Sigmoid colon (tissue), 4 donors: ENCODE measurements at regions not wholly inside any gene's neighbourhood (a gene's known extent, or its start where the extent isn't known, plus 50 kb on each side); places are given as distances from the start of the nearest gene placed in this dataset.

ENCODE experiments used
- EP300 ChIP-seq, 4 donors: sonication (generic); formaldehyde crosslinking; IDR thresholded peaks; one replicate each; pipeline ENCODE4 v1.6.1; 2017; ENCODE audit warnings: antibody characterized with exemption in 4 of 4
- POLR2A ChIP-seq, 2 donors: fragments of 450-650 bp; IDR thresholded peaks; one replicate each; pipeline ENCODE4 v1.6.1; 2016; ENCODE audit warnings: antibody characterized with exemption in 2 of 2, mild to moderate bottlenecking in 2 of 2, moderate library complexity in 2 of 2
- POLR2AphosphoS5 ChIP-seq, 4 donors: sonication (generic); formaldehyde crosslinking; IDR thresholded peaks; one replicate each; pipeline ENCODE4 v1.6.1; 2017; ENCODE audit warnings: antibody characterized with exemption in 4 of 4
- TF ChIP-seq, protein P1 (sequence below), 4 experiments: fragments of 450-650 bp in 3 of 4; fragments of 200-600 bp in 1 of 4; IDR thresholded peaks; one replicate each; pipeline ENCODE4 v1.5.1; 2016 to 2019; ENCODE audit warnings: antibody characterized with exemption in 4 of 4, mild to moderate bottlenecking in 3 of 4, moderate library complexity in 2 of 4

- TF ChIP-seq POLR2A (IDR thresholded peaks at IDR 0.05), result no peak
- TF ChIP-seq, protein P1, sequence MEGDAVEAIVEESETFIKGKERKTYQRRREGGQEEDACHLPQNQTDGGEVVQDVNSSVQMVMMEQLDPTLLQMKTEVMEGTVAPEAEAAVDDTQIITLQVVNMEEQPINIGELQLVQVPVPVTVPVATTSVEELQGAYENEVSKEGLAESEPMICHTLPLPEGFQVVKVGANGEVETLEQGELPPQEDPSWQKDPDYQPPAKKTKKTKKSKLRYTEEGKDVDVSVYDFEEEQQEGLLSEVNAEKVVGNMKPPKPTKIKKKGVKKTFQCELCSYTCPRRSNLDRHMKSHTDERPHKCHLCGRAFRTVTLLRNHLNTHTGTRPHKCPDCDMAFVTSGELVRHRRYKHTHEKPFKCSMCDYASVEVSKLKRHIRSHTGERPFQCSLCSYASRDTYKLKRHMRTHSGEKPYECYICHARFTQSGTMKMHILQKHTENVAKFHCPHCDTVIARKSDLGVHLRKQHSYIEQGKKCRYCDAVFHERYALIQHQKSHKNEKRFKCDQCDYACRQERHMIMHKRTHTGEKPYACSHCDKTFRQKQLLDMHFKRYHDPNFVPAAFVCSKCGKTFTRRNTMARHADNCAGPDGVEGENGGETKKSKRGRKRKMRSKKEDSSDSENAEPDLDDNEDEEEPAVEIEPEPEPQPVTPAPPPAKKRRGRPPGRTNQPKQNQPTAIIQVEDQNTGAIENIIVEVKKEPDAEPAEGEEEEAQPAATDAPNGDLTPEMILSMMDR (IDR thresholded peaks at IDR 0.05), result no peak
- TF ChIP-seq EP300 (IDR thresholded peaks at IDR 0.05), result no peak
- no peak for TF ChIP-seq POLR2AphosphoS5 (IDR thresholded peaks at IDR 0.05)
These were observed 86.6 kb upstream of the STXBP5 start for GRCh38 chr6:147117580-147117979.
